ENCODE measurements at regions not wholly inside any gene's neighbourhood (a gene's known extent, or its start where the extent isn't known, plus 50 kb on each side); places are given as distances from the start of the nearest gene placed in this dataset.

- H3K27me3 ChIP-seq (ENCODE audit: insufficient read depth, low read length) = no peaks in the 10 kb centered on the region
- H3K27ac ChIP-seq (ENCODE audit: low read depth, low read length, poor library complexity, severe bottlenecking) = no peak overlapping the region
- no peaks in the 10 kb centered on the region for H3F3A ChIP-seq (ENCODE audit: insufficient read depth, low read length)
- H3K4me1 ChIP-seq (ENCODE audit: insufficient read depth, low read length, severe bottlenecking) = no peaks in the 10 kb centered on the region
- no peak overlapping the region for H2AFZ ChIP-seq (ENCODE audit: low read length)
- no peaks in the 10 kb centered on the region for H3K36me3 ChIP-seq (ENCODE audit: insufficient read depth, low read length)
- no peak overlapping the region for H3K9ac ChIP-seq (ENCODE audit: low read length)
- 0 out of 2 replicates have a peak, but pooled peaks cover 4% of the 10 kb centered on the region for H3K9me3 ChIP-seq (ENCODE audit: low read length)
- TF ChIP-seq, protein P1, sequence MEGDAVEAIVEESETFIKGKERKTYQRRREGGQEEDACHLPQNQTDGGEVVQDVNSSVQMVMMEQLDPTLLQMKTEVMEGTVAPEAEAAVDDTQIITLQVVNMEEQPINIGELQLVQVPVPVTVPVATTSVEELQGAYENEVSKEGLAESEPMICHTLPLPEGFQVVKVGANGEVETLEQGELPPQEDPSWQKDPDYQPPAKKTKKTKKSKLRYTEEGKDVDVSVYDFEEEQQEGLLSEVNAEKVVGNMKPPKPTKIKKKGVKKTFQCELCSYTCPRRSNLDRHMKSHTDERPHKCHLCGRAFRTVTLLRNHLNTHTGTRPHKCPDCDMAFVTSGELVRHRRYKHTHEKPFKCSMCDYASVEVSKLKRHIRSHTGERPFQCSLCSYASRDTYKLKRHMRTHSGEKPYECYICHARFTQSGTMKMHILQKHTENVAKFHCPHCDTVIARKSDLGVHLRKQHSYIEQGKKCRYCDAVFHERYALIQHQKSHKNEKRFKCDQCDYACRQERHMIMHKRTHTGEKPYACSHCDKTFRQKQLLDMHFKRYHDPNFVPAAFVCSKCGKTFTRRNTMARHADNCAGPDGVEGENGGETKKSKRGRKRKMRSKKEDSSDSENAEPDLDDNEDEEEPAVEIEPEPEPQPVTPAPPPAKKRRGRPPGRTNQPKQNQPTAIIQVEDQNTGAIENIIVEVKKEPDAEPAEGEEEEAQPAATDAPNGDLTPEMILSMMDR (IDR thresholded peaks at IDR 0.05; ENCODE audit: low read length) = no peak
- no peak for TF ChIP-seq EZH2 (IDR thresholded peaks at IDR 0.05; ENCODE audit: borderline replicate concordance, low read length)
- no peaks in the 10 kb centered on the region for H4K20me1 ChIP-seq (ENCODE audit: insufficient read depth, low read length)
- no peak overlapping the region for H3K4me3 ChIP-seq (ENCODE audit: low read depth, low read length, poor library complexity, severe bottlenecking)
- H3K9me2 ChIP-seq (ENCODE audit: low read depth, low read length) = no peaks in the 10 kb centered on the region
- no peak overlapping the region for H3K4me2 ChIP-seq (ENCODE audit: low read length)
- no peaks in the 10 kb centered on the region for H3K79me2 ChIP-seq (ENCODE audit: insufficient read depth, low read length)
Measured at GRCh38 chr7:53657586-53657985, 622.2 kb downstream of the POM121L12 start.

- Histone ChIP-seq H3K9ac (ENCODE audit: low read length) (no peak overlapping the region), H3K79me2 (ENCODE audit: insufficient read depth, low read length) (no peaks in the 10 kb centered on the region), H3K4me3 (ENCODE audit: low read depth, low read length, poor library complexity, severe bottlenecking) (no peak overlapping the region), H3K9me3 (ENCODE audit: low read length) (no peaks in the 10 kb centered on the region), H4K20me1 (ENCODE audit: insufficient read depth, low read length) (no peaks in the 10 kb centered on the region), H3K27ac (ENCODE audit: low read depth, low read length, poor library complexity, severe bottlenecking) (no peak overlapping the region), H3K27me3 (ENCODE audit: insufficient read depth, low read length) (no peaks in the 10 kb centered on the region), H3K4me2 (ENCODE audit: low read length) (no peak overlapping the region), H2AFZ (ENCODE audit: low read length) (no peak overlapping the region), H3K36me3 (ENCODE audit: insufficient read depth, low read length) (no peaks in the 10 kb centered on the region), H3F3A (ENCODE audit: insufficient read depth, low read length) (no peaks in the 10 kb centered on the region), H3K9me2 (ENCODE audit: low read depth, low read length) (no peaks in the 10 kb centered on the region), H3K4me1 (ENCODE audit: insufficient read depth, low read length, severe bottlenecking) (no peaks in the 10 kb centered on the region)
- TF ChIP-seq EZH2 (IDR thresholded peaks at IDR 0.05; ENCODE audit: borderline replicate concordance, low read length) = no peak
- TF ChIP-seq, protein P1 (IDR thresholded peaks at IDR 0.05; ENCODE audit: low read length) = no peak
Measured at GRCh38 chr7:53658951-53659350, 623.5 kb downstream of the POM121L12 start.

- H3K9me3 ChIP-seq (ENCODE audit: low read length) = no peaks in the 10 kb centered on the region
- H3K27me3 ChIP-seq (ENCODE audit: insufficient read depth, low read length) = no peaks in the 10 kb centered on the region
- H2AFZ ChIP-seq (ENCODE audit: low read length) = no peak overlapping the region
- H3K9me2 ChIP-seq (ENCODE audit: low read depth, low read length) = no peaks in the 10 kb centered on the region
- H3K4me1 ChIP-seq (ENCODE audit: insufficient read depth, low read length, severe bottlenecking) = no peaks in the 10 kb centered on the region
- no peak overlapping the region for H3K27ac ChIP-seq (ENCODE audit: low read depth, low read length, poor library complexity, severe bottlenecking)
- no peaks in the 10 kb centered on the region for H4K20me1 ChIP-seq (ENCODE audit: insufficient read depth, low read length)
- H3K4me2 ChIP-seq (ENCODE audit: low read length) = no peak overlapping the region
- H3F3A ChIP-seq (ENCODE audit: insufficient read depth, low read length) = no peaks in the 10 kb centered on the region
- H3K9ac ChIP-seq (ENCODE audit: low read length) = no peak overlapping the region
- H3K36me3 ChIP-seq (ENCODE audit: insufficient read depth, low read length) = no peaks in the 10 kb centered on the region
- TF ChIP-seq, protein P1 (IDR thresholded peaks at IDR 0.05; ENCODE audit: low read length) = no peak
- no peak for TF ChIP-seq EZH2 (IDR thresholded peaks at IDR 0.05; ENCODE audit: borderline replicate concordance, low read length)
- no peak overlapping the region for H3K4me3 ChIP-seq (ENCODE audit: low read depth, low read length, poor library complexity, severe bottlenecking)
- no peaks in the 10 kb centered on the region for H3K79me2 ChIP-seq (ENCODE audit: insufficient read depth, low read length)
Measured at GRCh38 chr7:53661645-53662217, 626.3 kb downstream of the POM121L12 start.
